Lower leg skin (tissue), 3 donors: ENCODE measurements at regions not wholly inside any gene's neighbourhood (a gene's known extent, or its start where the extent isn't known, plus 50 kb on each side); places are given as distances from the start of the nearest gene placed in this dataset.

Experiments
- POLR2A ChIP-seq, 2 donors: fragments of 450-650 bp; IDR thresholded peaks; one replicate each; pipeline ENCODE4 v1.6.1; 2016 to 2017; ENCODE audit warnings: antibody characterized with exemption in 2 of 2, mild to moderate bottlenecking in 1 of 2, moderate library complexity in 1 of 2
- TF ChIP-seq, protein P1 (sequence below), 3 donors: fragments of 450-650 bp; IDR thresholded peaks; one replicate each; pipeline ENCODE4 v1.5.1; 2016; ENCODE audit warnings: antibody characterized with exemption in 3 of 3, mild to moderate bottlenecking in 3 of 3, moderate library complexity in 2 of 3

DNA sequence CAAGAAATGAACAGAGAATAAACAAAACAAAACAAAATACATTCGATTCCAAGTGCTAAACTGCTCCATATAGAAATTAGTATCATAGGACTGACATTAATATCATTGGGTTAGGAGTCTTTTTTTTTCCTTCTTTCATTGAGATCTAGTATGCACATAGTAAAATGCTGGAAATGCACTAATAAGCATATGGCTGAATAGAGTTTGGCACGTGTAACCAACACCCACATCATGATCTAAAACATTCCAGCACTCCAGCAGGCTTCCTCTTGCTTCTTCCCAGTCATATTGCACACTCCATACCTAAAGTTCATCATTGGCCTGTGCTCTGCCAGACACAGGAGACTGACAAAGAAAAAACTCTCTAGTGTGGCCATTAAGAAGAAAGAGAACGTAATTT, 117.5 kb downstream of the POU4F1 start:
- TF ChIP-seq POLR2A (IDR thresholded peaks at IDR 0.05): no peak
- TF ChIP-seq, protein P1, sequence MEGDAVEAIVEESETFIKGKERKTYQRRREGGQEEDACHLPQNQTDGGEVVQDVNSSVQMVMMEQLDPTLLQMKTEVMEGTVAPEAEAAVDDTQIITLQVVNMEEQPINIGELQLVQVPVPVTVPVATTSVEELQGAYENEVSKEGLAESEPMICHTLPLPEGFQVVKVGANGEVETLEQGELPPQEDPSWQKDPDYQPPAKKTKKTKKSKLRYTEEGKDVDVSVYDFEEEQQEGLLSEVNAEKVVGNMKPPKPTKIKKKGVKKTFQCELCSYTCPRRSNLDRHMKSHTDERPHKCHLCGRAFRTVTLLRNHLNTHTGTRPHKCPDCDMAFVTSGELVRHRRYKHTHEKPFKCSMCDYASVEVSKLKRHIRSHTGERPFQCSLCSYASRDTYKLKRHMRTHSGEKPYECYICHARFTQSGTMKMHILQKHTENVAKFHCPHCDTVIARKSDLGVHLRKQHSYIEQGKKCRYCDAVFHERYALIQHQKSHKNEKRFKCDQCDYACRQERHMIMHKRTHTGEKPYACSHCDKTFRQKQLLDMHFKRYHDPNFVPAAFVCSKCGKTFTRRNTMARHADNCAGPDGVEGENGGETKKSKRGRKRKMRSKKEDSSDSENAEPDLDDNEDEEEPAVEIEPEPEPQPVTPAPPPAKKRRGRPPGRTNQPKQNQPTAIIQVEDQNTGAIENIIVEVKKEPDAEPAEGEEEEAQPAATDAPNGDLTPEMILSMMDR (IDR thresholded peaks at IDR 0.05): no peak
